ENCODE measurements at regions not wholly inside any gene's neighbourhood (a gene's known extent, or its start where the extent isn't known, plus 50 kb on each side); places are given as distances from the start of the nearest gene placed in this dataset.

GRCh38 chr18:65941482-65941881 is 190.7 kb downstream of the CDH7 start:
- no peaks in the 10 kb centered on the region for H3K27me3 ChIP-seq (ENCODE audit: control insufficient read depth, insufficient read depth, low read length)
- H3K4me1 Mint-ChIP-seq, result no peaks in the 10 kb centered on the region
- H3K4me1 ChIP-seq (ENCODE audit: control insufficient read depth, insufficient read depth, low read length, poor library complexity, severe bottlenecking), result no peaks in the 10 kb centered on the region
- ATAC-seq (ENCODE audit: low read depth in 2 of 2), result no peak
- no peaks in the 10 kb centered on the region for H3K27me3 Mint-ChIP-seq
- H3K4me3 Mint-ChIP-seq, result no peak overlapping the region
- H3K36me3 Mint-ChIP-seq, result no peaks in the 10 kb centered on the region
- DNase-seq, result no peak
- H3K9me3 ChIP-seq (ENCODE audit: control insufficient read depth in 2 of 2, low read length in 2 of 2), result peaks cover 6% of the 10 kb centered on the region in 2 experiments
- H3K36me3 ChIP-seq (ENCODE audit: control insufficient read depth, insufficient read depth, low read length), result no peaks in the 10 kb centered on the region
- H3K27ac Mint-ChIP-seq, result no peak overlapping the region
- no peak overlapping the region for H3K27ac ChIP-seq (ENCODE audit: insufficient read depth, low read length, poor library complexity, severe bottlenecking)
- H3K4me3 ChIP-seq (ENCODE audit: low read depth, low read length), result no peak overlapping the region
- peaks cover 0 to 23% (median 5%) of the 10 kb centered on the region in 7 donors for H3K9me3 Mint-ChIP-seq

Measured in CD4-positive, CD25-positive, alpha-beta regulatory T cell (primary cell).